ENCODE measurements at regions not wholly inside any gene's neighbourhood (a gene's known extent, or its start where the extent isn't known, plus 50 kb on each side); places are given as distances from the start of the nearest gene placed in this dataset.

GRCh38 chr2:188894979-188895378 lies 79.2 kb upstream of the COL3A1 start:
- no peak for TF ChIP-seq CTCF (conservative IDR thresholded peaks at IDR 0.05)
- no peak for TF ChIP-seq ZFX (IDR thresholded peaks at IDR 0.05)

All from C4-2B (cell line).